ENCODE measurements at regions not wholly inside any gene's neighbourhood (a gene's known extent, or its start where the extent isn't known, plus 50 kb on each side); places are given as distances from the start of the nearest gene placed in this dataset.

- peak overlapping the region; percentile 92 for H2AFZ ChIP-seq (ENCODE audit: low read length)
- peak overlapping the region; percentile 78 for H3K4me3 ChIP-seq (ENCODE audit: low read length)
- no peaks in the 10 kb centered on the region for H3K9me2 ChIP-seq (replicated peaks; ENCODE audit: low read length)
- H3K9ac ChIP-seq (ENCODE audit: low read length), result peak overlapping the region; percentile 33
- DNase-seq (peak; percentile 74), ATAC-seq (peak; percentile 87)
- no peaks in the 10 kb centered on the region for H3K79me2 ChIP-seq (ENCODE audit: low read length)
- no peak overlapping the region for H3K27ac ChIP-seq (ENCODE audit: low read length)
- H3K9me3 ChIP-seq (ENCODE audit: low read length), result no peaks in the 10 kb centered on the region
- POLR2A ChIA-PET (ENCODE audit: unreplicated experiment), result no interaction called here
- intact Hi-C loops (cut with micrococcal nuclease), result loop anchor here (1.0 to 10.0 kb wide), 4 partner anchors 58 to 401 kb away; no protein-coding TSS in a partner anchor
- peak overlapping the region; percentile 88 for H3K4me2 ChIP-seq (ENCODE audit: low read length)
- peaks cover 24% of the 10 kb centered on the region for H3K4me1 ChIP-seq (ENCODE audit: insufficient read depth, low read length)
- no peaks in the 10 kb centered on the region for H3K36me3 ChIP-seq (ENCODE audit: low read depth, low read length)
- CTCF ChIA-PET, result interaction anchor here (0.6 kb wide), 1 partner anchor 60 kb away, joined by 3 read pairs; no protein-coding TSS in a partner anchor
- BruUV-seq (replicated peaks), result no TSS peak
- TF ChIP-seq CTCF (conservative IDR thresholded peaks at IDR 0.05; ENCODE audit: low read depth, low read length) (peak; percentile 70), EZH2 (IDR thresholded peaks at IDR 0.05; ENCODE audit: low read length, unreplicated experiment) (no peak), EZH2phosphoT487 (IDR thresholded peaks at IDR 0.05; ENCODE audit: borderline replicate concordance, low read length) (no peak)
- H3F3A ChIP-seq (ENCODE audit: low read length, unreplicated experiment), result no peaks in the 10 kb centered on the region
- H4K20me1 ChIP-seq (ENCODE audit: low read length), result no peaks in the 10 kb centered on the region
- no peaks in the 10 kb centered on the region for H3K27me3 ChIP-seq (ENCODE audit: low read length)
Observed at GRCh38 chr1:241423541-241424479, 66.8 kb upstream of the RGS7 start.

DNA sequence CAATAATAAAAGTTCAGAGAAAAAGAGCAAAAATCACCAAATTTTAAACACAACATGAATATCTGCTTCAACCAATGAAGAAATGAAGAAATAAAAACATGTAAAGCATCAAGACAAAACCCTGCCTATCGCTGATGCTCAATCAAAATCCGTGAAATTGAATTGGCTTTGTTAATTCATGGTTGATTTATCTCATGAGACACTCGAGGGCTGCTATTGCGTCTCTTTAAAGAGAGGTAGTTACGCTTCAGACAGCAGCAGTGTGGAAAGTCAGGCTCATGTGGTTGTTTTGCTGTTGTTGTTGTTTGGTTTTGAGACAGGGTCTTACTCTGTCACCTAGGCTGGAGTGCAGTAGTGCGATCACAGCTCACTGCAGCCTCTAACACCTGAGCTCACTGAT, 65.5 kb upstream of the RGS7 start:
- CTCF ChIA-PET, result no interaction called here
- no peak overlapping the region for H3K9ac ChIP-seq (ENCODE audit: low read length)
- H3K4me1 ChIP-seq (ENCODE audit: insufficient read depth, low read length), result peaks cover 24% of the 10 kb centered on the region
- POLR2A ChIA-PET (ENCODE audit: unreplicated experiment), result no interaction called here
- H4K20me1 ChIP-seq (ENCODE audit: low read length), result no peaks in the 10 kb centered on the region
- no peak overlapping the region for H3K4me2 ChIP-seq (ENCODE audit: low read length)
- no peak for DNase-seq
- ATAC-seq, result no peak
- intact Hi-C loops (cut with micrococcal nuclease), result loop anchor here (5.0 to 10.0 kb wide), 2 partner anchors 205 to 402 kb away; no protein-coding TSS in a partner anchor
- no peak overlapping the region for H3K27ac ChIP-seq (ENCODE audit: low read length)
- no peak overlapping the region for H2AFZ ChIP-seq (ENCODE audit: low read length)
- BruUV-seq (replicated peaks), result no TSS peak
- no peaks in the 10 kb centered on the region for H3F3A ChIP-seq (ENCODE audit: low read length, unreplicated experiment)
- no peaks in the 10 kb centered on the region for H3K79me2 ChIP-seq (ENCODE audit: low read length)
- H3K9me2 ChIP-seq (replicated peaks; ENCODE audit: low read length), result no peaks in the 10 kb centered on the region
- H3K9me3 ChIP-seq (ENCODE audit: low read length), result no peaks in the 10 kb centered on the region
- no peak for TF ChIP-seq EZH2phosphoT487 (IDR thresholded peaks at IDR 0.05; ENCODE audit: borderline replicate concordance, low read length)
- no peak for TF ChIP-seq EZH2 (IDR thresholded peaks at IDR 0.05; ENCODE audit: low read length, unreplicated experiment)
- TF ChIP-seq CTCF (conservative IDR thresholded peaks at IDR 0.05; ENCODE audit: low read depth, low read length), result no peak
- no peaks in the 10 kb centered on the region for H3K36me3 ChIP-seq (ENCODE audit: low read depth, low read length)
- H3K4me3 ChIP-seq (ENCODE audit: low read length), result no peak overlapping the region
- H3K27me3 ChIP-seq (ENCODE audit: low read length), result no peaks in the 10 kb centered on the region

DNA sequence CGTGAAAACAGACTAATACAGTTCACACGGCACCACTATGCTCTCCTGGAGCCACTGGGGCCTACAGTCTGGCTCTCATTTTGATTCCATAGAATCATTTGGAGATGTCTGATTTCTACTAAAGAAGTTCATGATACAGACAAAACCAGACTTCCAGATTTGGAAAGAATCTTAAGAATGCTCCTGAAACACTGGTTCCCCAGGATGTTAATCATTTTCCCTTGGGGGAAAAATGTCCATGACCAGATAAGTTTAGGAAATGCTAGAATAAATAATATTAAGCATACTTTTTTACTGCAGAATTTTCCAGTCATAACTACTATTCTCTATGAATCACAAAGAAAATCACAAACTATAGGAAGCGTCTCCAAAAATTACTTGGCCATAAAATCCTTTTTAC, 63.0 kb upstream of the RGS7 start:
- Histone ChIP-seq H3K4me1 (ENCODE audit: insufficient read depth, low read length) (peaks cover 24% of the 10 kb centered on the region), H3K9ac (ENCODE audit: low read length) (no peak overlapping the region), H3K9me3 (ENCODE audit: low read length) (no peaks in the 10 kb centered on the region), H3K4me2 (ENCODE audit: low read length) (peak overlapping the region; percentile 13; the same call in 1 of the 2 replicates), H3K27me3 (ENCODE audit: low read length) (no peaks in the 10 kb centered on the region), H3K79me2 (ENCODE audit: low read length) (no peaks in the 10 kb centered on the region), H3F3A (ENCODE audit: low read length, unreplicated experiment) (no peaks in the 10 kb centered on the region), H3K4me3 (ENCODE audit: low read length) (no peak overlapping the region), H2AFZ (ENCODE audit: low read length) (0 out of 2 replicates have a peak overlapping the region, but pooled peaks have one; percentile 25), H4K20me1 (ENCODE audit: low read length) (no peaks in the 10 kb centered on the region), H3K27ac (ENCODE audit: low read length) (no peak overlapping the region), H3K9me2 (replicated peaks; ENCODE audit: low read length) (no peaks in the 10 kb centered on the region), H3K36me3 (ENCODE audit: low read depth, low read length) (no peaks in the 10 kb centered on the region)
- no TSS peak for BruUV-seq (replicated peaks)
- intact Hi-C loops (cut with micrococcal nuclease), result loop anchor here (5.0 to 10.0 kb wide), 2 partner anchors 207 to 405 kb away; no protein-coding TSS in a partner anchor
- ChIA-PET CTCF (no interaction called here), POLR2A (ENCODE audit: unreplicated experiment) (no interaction called here)
- ATAC-seq (no peak), DNase-seq (peak; percentile 81)
- TF ChIP-seq EZH2phosphoT487 (IDR thresholded peaks at IDR 0.05; ENCODE audit: borderline replicate concordance, low read length), result no peak
- TF ChIP-seq EZH2 (IDR thresholded peaks at IDR 0.05; ENCODE audit: low read length, unreplicated experiment), result no peak
- no peak for TF ChIP-seq CTCF (conservative IDR thresholded peaks at IDR 0.05; ENCODE audit: low read depth, low read length)

All from PC-3 (cell line).